Activated CD8-positive, alpha-beta memory T cell treated with anti-CD3 and anti-CD28 coated beads, Interleukin-2, amount 50 U/mL, for 24 hours (primary cell): ENCODE measurements at regions not wholly inside any gene's neighbourhood (a gene's known extent, or its start where the extent isn't known, plus 50 kb on each side); places are given as distances from the start of the nearest gene placed in this dataset.

Source experiments
- DNase-seq: peaks from one replicate; pipeline ENCODE4 v3.0.0-alpha.2; 2020; ENCODE audit errors: extremely low read depth

- no peak for DNase-seq
Observed at GRCh38 chr12:38139456-38139855, 177.1 kb upstream of the ALG10B start.

- DNase-seq: no peak
Observed at GRCh38 chr12:38141239-38141638, 175.3 kb upstream of the ALG10B start.

GRCh38 chr12:38141861-38142260, 174.7 kb upstream of the ALG10B start:
- no peak for DNase-seq

- no peak for DNase-seq
Observed at GRCh38 chr12:38142974-38143373, 173.6 kb upstream of the ALG10B start.

GRCh38 chr12:38144049-38144448, 172.5 kb upstream of the ALG10B start:
- no peak for DNase-seq

GRCh38 chr12:38144601-38145436, 171.8 kb upstream of the ALG10B start:
- no peak for DNase-seq

- DNase-seq: no peak
Observed at GRCh38 chr12:38149395-38150073, 167.0 kb upstream of the ALG10B start.

GRCh38 chr12:38151991-38152700, 164.4 kb upstream of the ALG10B start:
- DNase-seq: no peak

- no peak for DNase-seq
Observed at GRCh38 chr12:38152816-38153736, 163.5 kb upstream of the ALG10B start.

GRCh38 chr12:38153737-38154061, 162.9 kb upstream of the ALG10B start:
- DNase-seq: no peak

GRCh38 chr12:38154096-38155019, 162.2 kb upstream of the ALG10B start:
- no peak for DNase-seq

GRCh38 chr12:38155020-38155395, 161.6 kb upstream of the ALG10B start:
- no peak for DNase-seq

- DNase-seq: no peak
Observed at GRCh38 chr12:38155526-38156496, 160.8 kb upstream of the ALG10B start.

- no peak for DNase-seq
Observed at GRCh38 chr12:38156497-38157245, 159.9 kb upstream of the ALG10B start.

GRCh38 chr12:38157274-38157932, 159.2 kb upstream of the ALG10B start:
- no peak for DNase-seq

- DNase-seq: no peak
Observed at GRCh38 chr12:38157933-38158401, 158.6 kb upstream of the ALG10B start.

- DNase-seq: no peak
Observed at GRCh38 chr12:38158428-38159091, 158.0 kb upstream of the ALG10B start.
